ENCODE measurements at regions not wholly inside any gene's neighbourhood (a gene's known extent, or its start where the extent isn't known, plus 50 kb on each side); places are given as distances from the start of the nearest gene placed in this dataset.

DNA sequence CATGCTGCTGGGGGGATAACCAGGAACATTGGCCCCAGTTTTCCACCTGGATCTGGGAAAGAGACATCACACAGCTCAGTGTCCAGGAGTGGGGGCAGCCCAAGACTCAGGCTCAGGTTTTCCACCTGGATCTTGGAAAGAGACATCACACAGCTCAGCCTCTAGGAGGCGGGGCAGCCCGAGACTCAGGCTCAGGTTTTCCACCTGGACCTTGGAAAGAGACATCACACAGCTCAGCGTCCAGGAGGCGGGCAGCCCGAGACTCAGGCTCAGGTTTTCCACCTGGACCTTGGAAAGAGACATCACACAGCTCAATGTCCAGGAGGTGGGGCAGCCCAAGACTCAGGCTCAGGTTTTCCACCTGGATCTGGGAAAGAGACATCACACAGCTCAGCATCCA is 361.6 kb downstream of the THBS2 start:
- TF ChIP-seq CTCF (conservative IDR thresholded peaks at IDR 0.05) (no peak), ZFX (IDR thresholded peaks at IDR 0.05) (no peak)
